ENCODE measurements at regions not wholly inside any gene's neighbourhood (a gene's known extent, or its start where the extent isn't known, plus 50 kb on each side); places are given as distances from the start of the nearest gene placed in this dataset.

DNA sequence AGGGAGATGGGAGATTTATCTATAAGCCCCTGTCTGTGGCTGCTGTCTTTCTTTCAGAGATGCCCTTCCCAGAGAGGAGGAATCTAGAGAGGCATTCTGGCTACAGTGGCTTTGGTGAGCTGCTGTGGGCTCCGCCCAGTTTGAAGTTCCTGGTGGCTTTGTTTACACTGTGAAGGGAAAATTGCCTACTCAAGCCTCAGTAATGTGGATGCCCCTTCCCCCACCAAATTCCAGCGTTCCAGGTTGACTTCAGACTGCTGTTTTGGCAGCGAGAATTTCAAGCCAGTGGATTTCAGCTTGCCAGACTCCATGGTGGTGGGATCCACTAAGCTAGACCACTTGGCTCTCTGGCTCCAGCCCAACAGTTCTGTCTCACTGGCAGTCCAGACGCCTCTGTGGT lies 951.6 kb downstream of the CCSER2 start:
- no peaks in the 10 kb centered on the region; the same call in 1 of the 2 replicates for H3K4me1 ChIP-seq (ENCODE audit: insufficient read depth, low read length)
- no peaks in the 10 kb centered on the region; the same call in 1 of the 2 replicates for H3K27me3 Mint-ChIP-seq (ENCODE audit: low read depth)
- no peaks in the 10 kb centered on the region for H3K79me1 ChIP-seq (ENCODE audit: insufficient read depth, low read depth, low read length, poor library complexity, severe bottlenecking)
- H3K79me2 ChIP-seq (ENCODE audit: insufficient read depth, low read length), result no peaks in the 10 kb centered on the region
- H3T11ph ChIP-seq (ENCODE audit: low read length), result no peak overlapping the region
- H3K18ac ChIP-seq (ENCODE audit: insufficient read length, low read depth, low read length), result no peak overlapping the region
- peak; percentile 46 for DNase-seq
- H3K4me1 Mint-ChIP-seq, result peaks cover 0 to 6% of the 10 kb centered on the region in 2 experiments; a peak in 2 of 4 replicates
- H3K56ac ChIP-seq (ENCODE audit: insufficient read length, low read depth, low read length), result no peak overlapping the region
- H3K4me3 Mint-ChIP-seq, result no peak overlapping the region
- no peak overlapping the region for H4K8ac ChIP-seq (replicated peaks; ENCODE audit: insufficient read length, low read depth, low read length)
- no peak overlapping the region for H2BK12ac ChIP-seq (ENCODE audit: insufficient read length, low read depth, low read length)
- H3K23me2 ChIP-seq (ENCODE audit: insufficient read length, low read depth, low read length, poor library complexity, severe bottlenecking), result no peaks in the 10 kb centered on the region
- H3K9me3 Mint-ChIP-seq, result peaks cover under 1% of the 10 kb centered on the region in 2 experiments; a peak in 3 of 5 replicates
- H2AK5ac ChIP-seq (ENCODE audit: insufficient read length, low read length), result no peak overlapping the region
- no peak overlapping the region for H3K27ac ChIP-seq (ENCODE audit: insufficient read length, low read depth, low read length)
- no peak overlapping the region for H2BK20ac ChIP-seq (ENCODE audit: low read depth, low read length, poor library complexity, severe bottlenecking)
- no peak overlapping the region for H2AFZ ChIP-seq (ENCODE audit: low read length)
- no peak overlapping the region for H3K27ac Mint-ChIP-seq
- H3K4me2 ChIP-seq (ENCODE audit: insufficient read depth, insufficient read length, low read length), result no peak overlapping the region
- H2BK5ac ChIP-seq (ENCODE audit: insufficient read length, low read length), result no peak overlapping the region
- no peak overlapping the region for H3K23ac ChIP-seq (ENCODE audit: insufficient read length, low read depth, low read length)
- H4K20me1 ChIP-seq (ENCODE audit: control insufficient read depth, insufficient read depth, insufficient read length), result no peaks in the 10 kb centered on the region
- H3K4ac ChIP-seq (ENCODE audit: low read depth, low read length), result no peak overlapping the region; the same call in 1 of the 2 replicates
- no CpG with 5 or more reads among the region's 4 CpGs for WGBS (ENCODE audit: extremely low coverage, insufficient read length, low lambda C conversion rate)
- H3K14ac ChIP-seq (ENCODE audit: insufficient read depth, low read length), result 0 out of 2 replicates have a peak overlapping the region, but pooled peaks have one; percentile 57
- H3K9ac ChIP-seq (ENCODE audit: extremely low read depth, insufficient read length, low read length), result no peak overlapping the region
- H4K91ac ChIP-seq (ENCODE audit: insufficient read length, low read depth, low read length), result no peak overlapping the region
- no peak overlapping the region for H4K5ac ChIP-seq (ENCODE audit: insufficient read length, low read depth, low read length)
- no peaks in the 10 kb centered on the region for H3K27me3 ChIP-seq (ENCODE audit: insufficient read depth, low read length)
- no peak overlapping the region for H2BK15ac ChIP-seq (ENCODE audit: low read depth, low read length)
- H2BK120ac ChIP-seq (ENCODE audit: low read depth, low read length, poor library complexity, severe bottlenecking), result no peak overlapping the region
- no peaks in the 10 kb centered on the region for H3K9me3 ChIP-seq (ENCODE audit: control insufficient read depth, low read depth, low read length)
- no peak for TF ChIP-seq CTCF (conservative IDR thresholded peaks at IDR 0.05)
- no peaks in the 10 kb centered on the region for H3K36me3 Mint-ChIP-seq (ENCODE audit: insufficient read depth in 1 of 3, low read depth in 3 of 3)

Measured in H9 (cell line).